H1 (cell line): ENCODE measurements at regions not wholly inside any gene's neighbourhood (a gene's known extent, or its start where the extent isn't known, plus 50 kb on each side); places are given as distances from the start of the nearest gene placed in this dataset.

ENCODE experiments used
- CTCF ChIA-PET: fragments of 300-600 bp; sonication (Branson Sonifier 250); formaldehyde crosslinking; loops from one replicate; lab custom pipeline; 2021; ENCODE audit not compliant: partially characterized antibody; lab: Charles Lee
- POLR2A ChIA-PET: fragments of 300-600 bp; sonication (Branson Sonifier 250); formaldehyde crosslinking; loops from one replicate; lab custom pipeline; 2021; ENCODE audit warnings: inconsistent platforms; ENCODE audit not compliant: partially characterized antibody; lab: Charles Lee
- DNase-seq, 2 experiments: peaks; one replicate each; pipeline versions ENCODE4 v3.0.0 to v3.0.0-alpha.2; 2010 to 2022; ENCODE audit warnings: low spot score in 2 of 2, low read depth in 1 of 2, mixed read lengths in 1 of 2
- FAIRE-seq: peaks from 2 replicates; lab custom pipeline; 2011; peaks lifted over from hg19 to GRCh38; lab: Jason Lieb, UNC
- H2AFZ ChIP-seq: 2 replicates; pipeline ENCODE4 v1.8.1; 2012; ENCODE audit warnings: low read length, inconsistent platforms
- H2AK5ac ChIP-seq: 2 replicates; pipeline ENCODE4 v1.6.1; 2013; ENCODE audit warnings: low read depth, low read length
- H2BK120ac ChIP-seq: replicated peaks from 2 replicates; pipeline ENCODE3; 2013; ENCODE audit warnings: low read depth, low read length, inconsistent platforms
- H2BK12ac ChIP-seq: 2 replicates; pipeline ENCODE4 v1.6.1; 2013; ENCODE audit warnings: low read depth, low read length
- H2BK15ac ChIP-seq: 2 replicates; pipeline ENCODE4 v1.6.1; 2013; ENCODE audit warnings: low read length
- H2BK20ac ChIP-seq: 2 replicates; pipeline ENCODE4 v1.6.1; 2013; ENCODE audit warnings: low read length
- H2BK5ac ChIP-seq: 2 replicates; pipeline ENCODE4 v1.6.1; 2013; ENCODE audit warnings: low read depth, low read length
- H3K14ac ChIP-seq: 2 replicates; pipeline ENCODE4 v1.6.1; 2013; ENCODE audit warnings: inconsistent platforms; ENCODE audit not compliant: insufficient read length
- H3K18ac ChIP-seq: 2 replicates; pipeline ENCODE4 v1.6.1; 2013; ENCODE audit warnings: low read length; ENCODE audit errors: extremely low read depth
- H3K23ac ChIP-seq: 2 replicates; pipeline ENCODE4 v1.6.1; 2013; ENCODE audit warnings: inconsistent platforms; ENCODE audit not compliant: insufficient read length
- H3K23me2 ChIP-seq: 2 replicates; pipeline ENCODE4 v1.6.1; 2013; ENCODE audit warnings: low read depth, low read length
- H3K27ac ChIP-seq: 2 replicates; pipeline ENCODE4 v1.6.1; 2011; ENCODE audit warnings: low read depth, low read length, inconsistent platforms
- H3K27me3 ChIP-seq, 4 experiments: replicated peaks in 1 of 4; 1 replicate in 1 of 4; 2 replicates in 3 of 4; pipeline versions ENCODE4 v1.6.1 to v1.8.1; 2011 to 2013; ENCODE audit warnings: low read length in 3 of 4, mild to moderate bottlenecking in 3 of 4, inconsistent platforms in 2 of 4, mixed read lengths in 2 of 4, moderate library complexity in 1 of 4; ENCODE audit not compliant: control insufficient read depth in 3 of 4, insufficient read depth in 3 of 4; ENCODE audit errors: extremely low read depth in 1 of 4
- H3K36me3 ChIP-seq, 4 experiments: 2 replicates each; pipeline versions ENCODE4 v1.6.1 to v1.8.1; 2011 to 2013; ENCODE audit warnings: mild to moderate bottlenecking in 4 of 4, low read length in 3 of 4, moderate library complexity in 2 of 4, control low read depth in 1 of 4, inconsistent platforms in 1 of 4; ENCODE audit not compliant: insufficient read depth in 4 of 4, control insufficient read depth in 2 of 4
- H3K4ac ChIP-seq: replicated peaks from 2 replicates; pipeline ENCODE3; 2013; ENCODE audit warnings: low read length, low read depth, mixed read lengths, inconsistent platforms; ENCODE audit not compliant: insufficient read length
- H3K4me1 ChIP-seq, 4 experiments: replicated peaks in 1 of 4; 1 replicate in 1 of 4; 2 replicates in 3 of 4; pipeline versions ENCODE4 v1.6.1 to v1.8.1; 2011 to 2013; ENCODE audit warnings: low read length in 3 of 4, inconsistent platforms in 2 of 4, mixed read lengths in 1 of 4; ENCODE audit not compliant: insufficient read depth in 4 of 4, control insufficient read depth in 3 of 4
- H3K4me2 ChIP-seq, 2 experiments: 2 replicates each; pipeline versions ENCODE4 v1.6.1 to v1.8.1; 2011 to 2013; ENCODE audit warnings: low read depth in 2 of 2, low read length in 2 of 2, control low read depth in 1 of 2, inconsistent platforms in 1 of 2, mild to moderate bottlenecking in 1 of 2; ENCODE audit not compliant: insufficient read depth in 1 of 2
- H3K4me3 ChIP-seq, 4 experiments: fragments of 200-600, 300-600 bp in 1 of 4; sonication (generic), shearing (Covaris generic), sonication (Bioruptor Twin) in 1 of 4; 2 replicates each; pipeline versions ENCODE4 v1.5.1 to v1.8.1; 2011 to 2016; ENCODE audit warnings: low read length in 4 of 4, low read depth in 3 of 4, control low read depth in 2 of 4, inconsistent platforms in 2 of 4, mild to moderate bottlenecking in 2 of 4, mixed read lengths in 1 of 4, moderate library complexity in 1 of 4; ENCODE audit not compliant: insufficient read depth in 2 of 4; ENCODE audit errors: extremely low read depth in 1 of 4
- H3K56ac ChIP-seq: replicated peaks from 2 replicates; pipeline ENCODE3; 2013; ENCODE audit warnings: low read depth, mild to moderate bottlenecking, mixed read lengths, low read length, inconsistent platforms; ENCODE audit not compliant: insufficient read length
- H3K79me1 ChIP-seq: 2 replicates; pipeline ENCODE4 v1.6.1; 2013; ENCODE audit warnings: low read depth, low read length, control low read depth
- H3K79me2 ChIP-seq, 2 experiments: 2 replicates each; pipeline versions ENCODE4 v1.6.1 to v1.8.1; 2012 to 2013; ENCODE audit warnings: low read length in 2 of 2, mild to moderate bottlenecking in 2 of 2, inconsistent platforms in 1 of 2; ENCODE audit not compliant: insufficient read depth in 2 of 2, control insufficient read depth in 1 of 2
- H3K9ac ChIP-seq, 4 experiments: replicated peaks in 1 of 4; 1 replicate in 1 of 4; 2 replicates in 3 of 4; pipeline versions ENCODE4 v1.6.1 to v1.8.1; 2011 to 2013; ENCODE audit warnings: low read depth in 3 of 4, low read length in 3 of 4, control low read depth in 2 of 4, mild to moderate bottlenecking in 2 of 4, moderate library complexity in 2 of 4, inconsistent platforms in 1 of 4; ENCODE audit errors: extremely low read depth in 1 of 4
- H3K9me3 ChIP-seq, 2 experiments: 2 replicates each; pipeline versions ENCODE4 v1.6.1 to v1.8.1; 2012 to 2013; ENCODE audit warnings: mild to moderate bottlenecking in 2 of 2, moderate library complexity in 2 of 2, control low read depth in 1 of 2, inconsistent platforms in 1 of 2, low read depth in 1 of 2, low read length in 1 of 2, mixed read lengths in 1 of 2; ENCODE audit not compliant: insufficient read depth in 2 of 2
- H4K20me1 ChIP-seq, 2 experiments: replicated peaks in 1 of 2; 2 replicates each; pipeline versions ENCODE3 to v1.8.1; 2011 to 2013; ENCODE audit warnings: inconsistent platforms in 2 of 2, low read length in 2 of 2, mild to moderate bottlenecking in 1 of 2; ENCODE audit not compliant: insufficient read depth in 2 of 2, control insufficient read depth in 1 of 2
- H4K5ac ChIP-seq: 2 replicates; pipeline ENCODE4 v1.6.1; 2013; ENCODE audit warnings: low read length, low read depth, mixed read lengths, inconsistent platforms; ENCODE audit not compliant: insufficient read length
- H4K8ac ChIP-seq: 2 replicates; pipeline ENCODE4 v1.8.0; 2013; ENCODE audit warnings: mild to moderate bottlenecking, moderate library complexity, low read length, inconsistent platforms; ENCODE audit not compliant: insufficient read depth; ENCODE audit errors: extremely low read depth
- H4K91ac ChIP-seq: replicated peaks from 2 replicates; pipeline ENCODE3; 2013; ENCODE audit warnings: low read length, mixed read lengths, inconsistent platforms; ENCODE audit not compliant: insufficient read length
- ATF2 ChIP-seq: IDR thresholded peaks from 2 replicates; pipeline ENCODE4 v1.6.1; 2012; ENCODE audit warnings: low read length, inconsistent platforms
- FOSL1 ChIP-seq: IDR thresholded peaks from 2 replicates; pipeline ENCODE4 v1.6.1; 2011; ENCODE audit warnings: mild to moderate bottlenecking, low read depth, low read length, moderate library complexity; ENCODE audit not compliant: insufficient read depth
- KDM1A ChIP-seq: fragments of 200-600, 300-600 bp; sonication (generic); IDR thresholded peaks from 2 replicates; pipeline ENCODE4 v1.7.1; 2016; ENCODE audit warnings: mild to moderate bottlenecking, low read length, borderline replicate concordance
- KDM5A ChIP-seq: fragments of 200-600 bp; IDR thresholded peaks from 2 replicates; pipeline ENCODE4 v1.7.1; 2012; ENCODE audit warnings: mild to moderate bottlenecking, low read length, inconsistent platforms, mixed read lengths
- MAX ChIP-seq: IDR thresholded peaks from 2 replicates; pipeline ENCODE4 v1.6.1; 2012; ENCODE audit warnings: inconsistent platforms
- PHF8 ChIP-seq: fragments of 200-600 bp; sonication (generic); conservative IDR thresholded peaks from 2 replicates; pipeline ENCODE4 v1.7.1; 2012; ENCODE audit warnings: low read depth, mild to moderate bottlenecking, inconsistent platforms, low read length, moderate library complexity
- POLR2A ChIP-seq, 2 experiments: IDR thresholded peaks; 1 replicate in 1 of 2; 2 replicates in 1 of 2; pipeline ENCODE4 v1.6.1; 2011; ENCODE audit warnings: low read depth in 2 of 2, low read length in 2 of 2, mild to moderate bottlenecking in 2 of 2; ENCODE audit errors: control extremely low read depth in 1 of 2
- POLR2AphosphoS5 ChIP-seq: IDR thresholded peaks from 2 replicates; pipeline ENCODE4 v1.6.1; 2011; ENCODE audit warnings: low read depth, low read length
- SP1 ChIP-seq: IDR thresholded peaks from 2 replicates; pipeline ENCODE4 v1.6.1; 2011; ENCODE audit warnings: low read depth, low read length
- SRF ChIP-seq: IDR thresholded peaks from 2 replicates; pipeline ENCODE4 v1.6.1; 2011; ENCODE audit warnings: mild to moderate bottlenecking, low read depth, low read length, moderate library complexity
- WGBS, 2 experiments: shearing (Covaris generic) in 1 of 2; methylation state at CpG; one replicate each; pipeline versions ENCODE4 v1.1.6 to v1.1.7; 2013 to 2015; ENCODE audit warnings: low lambda C conversion rate in 2 of 2, mixed read lengths in 2 of 2, inconsistent platforms in 1 of 2, low coverage in 1 of 2, missing lambda C conversion rate in 1 of 2; ENCODE audit not compliant: insufficient replicate concordance in 2 of 2, insufficient coverage in 1 of 2, insufficient read length in 1 of 2; ENCODE audit errors: extremely low coverage in 1 of 2, missing lambda C conversion rate in 1 of 2; 5-methylcytosine and 5-hydroxymethylcytosine counted together
- TF ChIP-seq, protein P1 (sequence below), 3 experiments: IDR thresholded peaks; 1 replicate in 2 of 3; 2 replicates in 1 of 3; pipeline versions ENCODE4 v1.5.1 to v1.6.1; 2011; ENCODE audit warnings: low read length in 3 of 3, mild to moderate bottlenecking in 3 of 3, inconsistent platforms in 2 of 3, low read depth in 1 of 3, moderate library complexity in 1 of 3; ENCODE audit not compliant: insufficient read depth in 1 of 3; ENCODE audit errors: control extremely low read depth in 1 of 3

DNA sequence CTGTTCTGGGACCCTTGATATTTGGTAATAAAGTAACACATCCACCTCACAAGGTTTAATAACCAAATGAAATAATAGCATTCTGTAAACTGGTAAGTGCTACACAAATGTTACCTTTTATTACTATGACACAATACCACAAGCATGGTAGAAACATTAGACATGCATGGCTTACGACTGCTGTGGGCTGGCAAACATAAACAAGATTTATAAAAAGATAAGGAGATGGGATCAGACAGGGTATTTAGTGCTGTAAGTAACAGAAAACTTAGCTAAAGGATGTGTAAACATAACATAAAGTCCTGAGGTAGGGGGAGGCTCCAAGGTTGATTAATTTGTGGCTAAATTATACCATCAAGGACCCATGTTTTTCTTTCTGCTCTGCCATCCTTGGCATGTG is 212.6 kb downstream of the BARHL2 start:
- FAIRE-seq (no peak), DNase-seq (no peak)
- no peak overlapping the region for H3K56ac ChIP-seq
- H3K27ac ChIP-seq = no peak overlapping the region
- H2AK5ac ChIP-seq = no peak overlapping the region
- no peak overlapping the region for H2BK5ac ChIP-seq
- H3K9me3 ChIP-seq = no peaks in the 10 kb centered on the region
- no peak overlapping the region for H3K4ac ChIP-seq
- no peak overlapping the region for H2BK12ac ChIP-seq
- 78% methylated on average over 1 of the region's 1 CpG; no CpG with 5 or more reads in 1 of the 2 experiments for WGBS, 2 experiments
- no peak overlapping the region for H3K23ac ChIP-seq
- no peak overlapping the region for H3K14ac ChIP-seq
- H3K36me3 ChIP-seq = no peaks in the 10 kb centered on the region
- H4K8ac ChIP-seq = no peak overlapping the region
- H3K79me2 ChIP-seq = no peaks in the 10 kb centered on the region
- H3K23me2 ChIP-seq = peaks cover 4% of the 10 kb centered on the region; the same call in 1 of the 2 replicates
- H3K4me2 ChIP-seq = no peak overlapping the region
- peaks cover 0 to 6% (median 3%) of the 10 kb centered on the region in 4 experiments; a peak in 3 of 7 replicates for H3K4me1 ChIP-seq
- H4K91ac ChIP-seq = no peak overlapping the region
- CTCF ChIA-PET = no interaction called here
- H2AFZ ChIP-seq = no peak overlapping the region
- POLR2A ChIA-PET = no interaction called here
- H4K20me1 ChIP-seq = no peaks in the 10 kb centered on the region
- H2BK120ac ChIP-seq = no peak overlapping the region
- no peak overlapping the region for H3K9ac ChIP-seq
- H3K4me3 ChIP-seq = no peak overlapping the region
- H2BK15ac ChIP-seq = no peak overlapping the region
- H2BK20ac ChIP-seq = no peak overlapping the region
- no peak overlapping the region for H4K5ac ChIP-seq
- no peak overlapping the region for H3K18ac ChIP-seq
- H3K27me3 ChIP-seq = no peaks in the 10 kb centered on the region
- H3K79me1 ChIP-seq = no peaks in the 10 kb centered on the region
- no peak for TF ChIP-seq SRF
- no peak for TF ChIP-seq PHF8
- TF ChIP-seq, protein P1, sequence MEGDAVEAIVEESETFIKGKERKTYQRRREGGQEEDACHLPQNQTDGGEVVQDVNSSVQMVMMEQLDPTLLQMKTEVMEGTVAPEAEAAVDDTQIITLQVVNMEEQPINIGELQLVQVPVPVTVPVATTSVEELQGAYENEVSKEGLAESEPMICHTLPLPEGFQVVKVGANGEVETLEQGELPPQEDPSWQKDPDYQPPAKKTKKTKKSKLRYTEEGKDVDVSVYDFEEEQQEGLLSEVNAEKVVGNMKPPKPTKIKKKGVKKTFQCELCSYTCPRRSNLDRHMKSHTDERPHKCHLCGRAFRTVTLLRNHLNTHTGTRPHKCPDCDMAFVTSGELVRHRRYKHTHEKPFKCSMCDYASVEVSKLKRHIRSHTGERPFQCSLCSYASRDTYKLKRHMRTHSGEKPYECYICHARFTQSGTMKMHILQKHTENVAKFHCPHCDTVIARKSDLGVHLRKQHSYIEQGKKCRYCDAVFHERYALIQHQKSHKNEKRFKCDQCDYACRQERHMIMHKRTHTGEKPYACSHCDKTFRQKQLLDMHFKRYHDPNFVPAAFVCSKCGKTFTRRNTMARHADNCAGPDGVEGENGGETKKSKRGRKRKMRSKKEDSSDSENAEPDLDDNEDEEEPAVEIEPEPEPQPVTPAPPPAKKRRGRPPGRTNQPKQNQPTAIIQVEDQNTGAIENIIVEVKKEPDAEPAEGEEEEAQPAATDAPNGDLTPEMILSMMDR (IDR thresholded peaks at IDR 0.05; ENCODE audit: control extremely low read depth in 1 of 3, insufficient read depth in 1 of 3, low read depth in 1 of 3, low read length in 3 of 3) = no peak
- TF ChIP-seq SP1 = no peak
- TF ChIP-seq POLR2AphosphoS5 = no peak
- no peak for TF ChIP-seq FOSL1
- no peak for TF ChIP-seq KDM5A
- TF ChIP-seq MAX = no peak
- no peak for TF ChIP-seq KDM1A
- no peak for TF ChIP-seq POLR2A (IDR thresholded peaks at IDR 0.05; ENCODE audit: control extremely low read depth in 1 of 2, low read depth in 2 of 2, low read length in 2 of 2)
- no peak for TF ChIP-seq ATF2
